HG02970 (cell line): ENCODE measurements at regions not wholly inside any gene's neighbourhood (a gene's known extent, or its start where the extent isn't known, plus 50 kb on each side); places are given as distances from the start of the nearest gene placed in this dataset.
"Not testable (repeated sequence)": the region's sequence is repeated elsewhere in the genome, so short reads cannot be mapped to it uniquely, and the experiment has no call there.

Source experiments
- ATAC-seq: cut with Tn5 transposase; IDR thresholded peaks from one replicate; pipeline ENCODE4 v1.9.1; 2021; ENCODE audit warnings: mild to moderate bottlenecking, moderate library complexity, moderate number of reproducible peaks; ENCODE audit not compliant: unreplicated experiment, low FRiP score

DNA sequence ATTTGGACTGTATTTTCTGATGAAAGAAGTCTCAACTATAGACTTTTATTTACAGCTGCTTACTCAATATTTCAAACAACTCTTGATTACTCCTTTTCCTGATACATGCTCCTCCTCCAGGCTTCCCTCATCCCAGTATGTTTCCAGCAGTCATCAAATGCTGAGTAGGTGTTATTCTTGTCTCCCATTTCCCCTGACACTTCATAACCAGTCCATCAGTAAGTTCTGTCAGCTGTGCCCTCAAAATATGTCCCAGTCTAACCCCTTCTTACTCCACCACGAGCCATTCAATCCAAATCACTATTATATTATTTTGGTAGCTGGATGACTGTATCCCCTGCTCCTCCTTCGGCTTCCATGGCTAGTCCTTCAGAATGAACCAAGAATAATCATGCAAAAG is 189.1 kb upstream of the DTNA start:
- no peak for ATAC-seq

DNA sequence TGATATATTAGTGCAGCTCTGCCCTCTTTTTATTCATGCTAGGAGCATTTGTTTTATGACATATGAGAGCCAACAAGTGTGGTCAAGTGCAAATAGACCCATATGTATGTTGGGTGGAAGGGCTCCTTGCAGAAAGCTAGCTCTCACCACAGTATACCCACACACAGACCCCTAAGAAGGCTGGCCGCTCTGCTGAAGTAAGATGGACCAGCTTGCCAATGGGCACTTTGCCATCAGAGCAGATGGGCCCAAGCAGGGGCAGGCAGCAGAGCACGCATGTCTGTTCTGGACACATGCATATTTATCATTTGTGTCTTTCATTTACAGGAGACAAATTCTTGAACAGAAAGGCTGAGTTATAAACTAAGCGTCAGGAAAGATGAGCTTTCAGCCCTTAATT is 187.5 kb upstream of the DTNA start:
- no peak for ATAC-seq

DNA sequence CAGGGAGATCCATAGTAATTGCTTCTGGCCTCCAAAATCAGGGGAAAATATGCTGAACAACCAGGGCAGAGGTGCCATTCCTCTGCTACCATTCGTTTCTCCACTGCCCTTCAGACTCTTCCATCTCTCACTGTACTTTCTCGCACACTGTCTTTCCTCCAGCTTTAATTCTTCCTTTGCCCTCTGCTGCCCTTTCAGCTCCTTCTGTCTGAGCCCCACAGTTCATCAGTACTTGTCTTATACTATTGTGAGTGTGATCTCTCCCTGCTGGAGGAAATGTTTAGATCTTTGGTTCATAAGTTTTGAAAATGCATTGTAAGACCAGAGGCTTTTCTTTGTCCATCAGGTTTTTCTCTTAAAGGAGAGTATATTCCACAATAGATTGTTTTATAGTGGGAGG is 184.9 kb upstream of the DTNA start:
- no peak for ATAC-seq

GRCh38 chr18:34528177-34528576 is 181.9 kb upstream of the DTNA start:
- ATAC-seq = no peak

GRCh38 chr18:34529358-34530335 is 180.5 kb upstream of the DTNA start:
- ATAC-seq = no peak

- ATAC-seq = no peak
These were observed 179.0 kb upstream of the DTNA start for GRCh38 chr18:34531110-34531509.

DNA sequence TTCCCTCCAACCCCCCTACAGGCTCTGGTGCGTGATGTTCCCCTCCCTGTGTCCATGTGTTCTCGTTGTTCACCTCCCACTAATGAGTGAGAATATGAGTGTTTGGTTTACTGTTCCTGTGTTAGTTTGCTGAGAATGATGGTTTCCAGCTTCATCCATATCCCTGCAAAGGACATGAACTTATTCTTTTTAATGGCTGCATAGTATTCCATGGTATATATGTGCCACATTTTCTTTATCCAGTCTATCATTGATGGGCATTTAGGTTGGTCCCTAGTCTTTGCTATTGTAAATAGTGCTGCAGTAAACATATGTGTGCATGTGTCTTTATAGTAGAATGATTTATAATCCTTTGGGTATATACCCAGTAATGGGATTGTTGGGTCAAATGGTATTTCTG is 175.5 kb upstream of the DTNA start:
- not testable (repeated sequence) for ATAC-seq

GRCh38 chr18:34540897-34541296 is 169.2 kb upstream of the DTNA start:
- ATAC-seq = no peak

- ATAC-seq = no peak
These were observed 167.5 kb upstream of the DTNA start for GRCh38 chr18:34542625-34543024.

- no peak for ATAC-seq
These were observed 166.7 kb upstream of the DTNA start for GRCh38 chr18:34543356-34543755.

DNA sequence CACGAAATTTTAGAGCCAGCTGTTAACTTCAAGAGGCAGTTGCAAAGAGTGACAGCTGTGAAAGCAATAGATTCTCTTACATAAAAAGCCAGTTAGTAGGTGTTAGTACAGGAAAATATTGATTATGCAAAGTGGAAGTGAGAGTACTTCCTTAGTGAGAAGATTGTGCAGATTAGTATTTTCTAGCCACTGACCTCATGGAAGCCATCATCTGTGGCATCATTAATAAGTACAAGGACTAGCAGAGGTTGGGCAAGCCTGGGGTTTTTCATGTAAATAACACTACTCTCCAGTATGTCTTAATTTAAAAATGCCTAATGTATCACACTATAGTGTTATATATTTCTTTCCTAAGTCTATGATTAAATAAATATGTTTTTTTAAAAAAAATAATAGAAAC is 166.2 kb upstream of the DTNA start:
- ATAC-seq = no peak

- no peak for ATAC-seq
These were observed 165.2 kb upstream of the DTNA start for GRCh38 chr18:34544930-34545329.

- ATAC-seq = no peak
These were observed 161.8 kb upstream of the DTNA start for GRCh38 chr18:34548120-34548972.

- no peak for ATAC-seq
These were observed 161.2 kb upstream of the DTNA start for GRCh38 chr18:34548973-34549294.

GRCh38 chr18:34549367-34549766 is 160.7 kb upstream of the DTNA start:
- no peak for ATAC-seq

DNA sequence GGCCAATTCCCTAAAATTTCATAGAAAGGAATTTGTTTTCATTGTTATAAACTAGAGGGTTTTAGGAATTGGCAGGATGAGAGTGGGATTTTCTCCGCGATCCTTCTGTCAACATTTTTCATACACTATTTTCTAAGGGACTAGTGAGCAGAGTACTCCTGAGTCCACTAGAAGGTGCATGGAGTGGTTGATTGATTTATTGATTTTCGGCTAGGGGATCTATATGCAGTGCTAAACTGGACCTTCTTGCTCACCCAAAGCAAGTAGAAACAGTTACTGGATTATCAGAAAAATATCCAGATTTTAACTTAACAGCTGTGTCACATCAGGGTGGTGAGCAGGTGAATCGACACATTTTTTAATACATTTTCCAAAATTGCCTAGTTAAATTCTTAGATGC is 159.9 kb upstream of the DTNA start:
- no peak for ATAC-seq

DNA sequence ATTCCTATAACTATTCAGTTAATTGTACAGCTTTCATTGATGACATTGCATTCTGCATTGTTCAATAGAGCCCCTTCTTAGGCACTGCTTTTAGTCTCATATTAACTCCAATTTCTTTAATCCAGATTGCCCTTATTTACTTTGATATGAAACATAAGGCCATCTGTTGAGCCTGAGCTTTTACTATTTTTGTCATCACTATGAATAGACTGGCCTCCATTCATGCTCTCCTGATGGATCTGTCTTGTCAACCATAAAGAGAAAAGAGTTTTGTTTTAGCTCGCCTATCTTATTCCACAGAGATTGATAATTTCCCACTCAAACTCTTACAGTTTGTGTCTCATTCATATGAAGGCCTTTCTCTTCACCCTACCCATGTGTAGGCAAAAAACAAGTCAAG is 159.2 kb upstream of the DTNA start:
- no peak for ATAC-seq

GRCh38 chr18:34551824-34552223 is 158.3 kb upstream of the DTNA start:
- ATAC-seq = no peak

- no peak for ATAC-seq
These were observed 147.7 kb upstream of the DTNA start for GRCh38 chr18:34562252-34562870.

- no peak for ATAC-seq
These were observed 142.2 kb upstream of the DTNA start for GRCh38 chr18:34567857-34568256.

GRCh38 chr18:34576622-34577021 is 133.5 kb upstream of the DTNA start:
- ATAC-seq = no peak
